Neural progenitor cell (in vitro differentiated cells): ENCODE measurements at regions not wholly inside any gene's neighbourhood (a gene's known extent, or its start where the extent isn't known, plus 50 kb on each side); places are given as distances from the start of the nearest gene placed in this dataset.

Source experiments
- DNase-seq: peaks from one replicate; pipeline ENCODE4 v3.0.0-alpha.2; 2016; ENCODE audit warnings: low spot score
- H2AFZ ChIP-seq: fragments of 200-600 bp; sonication (generic); replicated peaks from 2 replicates; pipeline ENCODE4 v1.6.1; 2016; ENCODE audit warnings: antibody characterized with exemption
- H3F3A ChIP-seq: fragments of 200-600 bp; sonication (generic); 2 replicates; pipeline ENCODE4 v1.6.1; 2016; ENCODE audit warnings: antibody characterized with exemption, low read depth
- H3K27ac ChIP-seq: fragments of 200-600 bp; sonication (generic); 2 replicates; pipeline ENCODE4 v1.5.1; 2016; ENCODE audit warnings: mild to moderate bottlenecking
- H3K27me3 ChIP-seq: fragments of 200-600 bp; sonication (generic); 2 replicates; pipeline ENCODE4 v1.6.1; 2016; ENCODE audit warnings: mild to moderate bottlenecking, moderate library complexity
- H3K36me3 ChIP-seq: fragments of 200-600 bp; sonication (generic); 2 replicates; pipeline ENCODE4 v1.5.1; 2016
- H3K4me1 ChIP-seq: fragments of 200-600 bp; sonication (generic); 2 replicates; pipeline ENCODE4 v1.6.1; 2016; ENCODE audit warnings: mixed run types
- H3K4me2 ChIP-seq: fragments of 200-600 bp; sonication (generic); 2 replicates; pipeline ENCODE4 v1.6.1; 2016
- H3K4me3 ChIP-seq: fragments of 200-600 bp; sonication (generic); 2 replicates; pipeline ENCODE4 v1.5.1; 2016
- H3K79me2 ChIP-seq: fragments of 200-600 bp; sonication (generic); 2 replicates; pipeline ENCODE4 v1.6.1; 2016; ENCODE audit warnings: low read depth
- H3K9ac ChIP-seq: fragments of 200-600 bp; sonication (generic); 2 replicates; pipeline ENCODE4 v1.6.1; 2016
- H3K9me3 ChIP-seq: fragments of 200-600 bp; sonication (generic); 2 replicates; pipeline ENCODE4 v1.5.1; 2016; ENCODE audit warnings: low read depth
- H4K20me1 ChIP-seq: fragments of 200-600 bp; sonication (generic); 2 replicates; pipeline ENCODE4 v1.6.1; 2016; ENCODE audit warnings: low read depth
- H3K27ac Mint-ChIP-seq: 3 replicates; pipeline ENCODE4 v1.8.0; 2021; ENCODE audit warnings: mixed read lengths
- H3K27me3 Mint-ChIP-seq: 2 replicates; pipeline ENCODE4 v1.8.0; 2022; ENCODE audit warnings: low read depth, mild to moderate bottlenecking, inconsistent platforms, moderate library complexity, mixed read lengths; ENCODE audit not compliant: insufficient read depth
- H3K36me3 Mint-ChIP-seq: 3 replicates; pipeline ENCODE4 v1.8.0; 2021; ENCODE audit warnings: mixed read lengths
- H3K4me1 Mint-ChIP-seq: 3 replicates; pipeline ENCODE4 v1.8.0; 2021; ENCODE audit warnings: mixed read lengths
- H3K4me3 Mint-ChIP-seq: 3 replicates; pipeline ENCODE4 v1.8.0; 2021; ENCODE audit warnings: mild to moderate bottlenecking, moderate library complexity, mixed read lengths
- H3K9me3 Mint-ChIP-seq: 3 replicates; pipeline ENCODE4 v1.8.0; 2020; ENCODE audit warnings: mixed read lengths
- EZH2 ChIP-seq: fragments of 200-600 bp; sonication (generic); IDR thresholded peaks from 2 replicates; pipeline ENCODE4 v1.6.1; 2017; ENCODE audit warnings: antibody characterized with exemption, mild to moderate bottlenecking, moderate library complexity
- EZH2phosphoT487 ChIP-seq: fragments of 200-600 bp; sonication (generic); IDR thresholded peaks from 2 replicates; pipeline ENCODE4 v1.6.1; 2017; ENCODE audit warnings: antibody characterized with exemption
- TF ChIP-seq, protein P1 (sequence below): fragments of 200-600 bp; sonication (generic); IDR thresholded peaks from 2 replicates; pipeline ENCODE4 v1.5.1; 2017; ENCODE audit warnings: antibody characterized with exemption, mild to moderate bottlenecking

DNA sequence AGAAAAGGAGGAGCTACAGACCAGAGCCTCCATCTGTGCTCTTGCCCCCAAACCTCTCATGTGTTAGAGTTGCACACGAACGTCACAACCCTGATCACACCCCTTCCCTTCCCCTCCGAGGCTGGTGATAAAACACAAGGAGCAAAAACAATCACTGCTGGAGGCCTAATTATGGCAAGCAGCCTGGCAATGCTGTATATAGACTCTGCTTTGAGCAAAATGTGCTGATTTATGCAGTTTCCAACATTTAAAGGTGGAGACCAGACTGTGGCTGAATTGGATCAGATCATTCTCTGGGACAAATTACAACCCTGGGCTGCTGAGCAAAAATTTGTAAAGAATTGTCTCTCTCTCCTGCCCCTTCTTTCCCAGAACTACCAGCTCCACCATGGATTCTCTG, 64.6 kb upstream of the SRSF6 start:
- H3F3A ChIP-seq: no peaks in the 10 kb centered on the region
- no peak overlapping the region for H3K27ac Mint-ChIP-seq
- H3K4me1 Mint-ChIP-seq: no peaks in the 10 kb centered on the region
- DNase-seq: no peak
- H3K9me3 Mint-ChIP-seq: no peaks in the 10 kb centered on the region
- no peak overlapping the region for H3K27ac ChIP-seq
- no peak for TF ChIP-seq EZH2phosphoT487
- TF ChIP-seq EZH2: no peak
- TF ChIP-seq, protein P1, sequence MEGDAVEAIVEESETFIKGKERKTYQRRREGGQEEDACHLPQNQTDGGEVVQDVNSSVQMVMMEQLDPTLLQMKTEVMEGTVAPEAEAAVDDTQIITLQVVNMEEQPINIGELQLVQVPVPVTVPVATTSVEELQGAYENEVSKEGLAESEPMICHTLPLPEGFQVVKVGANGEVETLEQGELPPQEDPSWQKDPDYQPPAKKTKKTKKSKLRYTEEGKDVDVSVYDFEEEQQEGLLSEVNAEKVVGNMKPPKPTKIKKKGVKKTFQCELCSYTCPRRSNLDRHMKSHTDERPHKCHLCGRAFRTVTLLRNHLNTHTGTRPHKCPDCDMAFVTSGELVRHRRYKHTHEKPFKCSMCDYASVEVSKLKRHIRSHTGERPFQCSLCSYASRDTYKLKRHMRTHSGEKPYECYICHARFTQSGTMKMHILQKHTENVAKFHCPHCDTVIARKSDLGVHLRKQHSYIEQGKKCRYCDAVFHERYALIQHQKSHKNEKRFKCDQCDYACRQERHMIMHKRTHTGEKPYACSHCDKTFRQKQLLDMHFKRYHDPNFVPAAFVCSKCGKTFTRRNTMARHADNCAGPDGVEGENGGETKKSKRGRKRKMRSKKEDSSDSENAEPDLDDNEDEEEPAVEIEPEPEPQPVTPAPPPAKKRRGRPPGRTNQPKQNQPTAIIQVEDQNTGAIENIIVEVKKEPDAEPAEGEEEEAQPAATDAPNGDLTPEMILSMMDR: no peak
- no peaks in the 10 kb centered on the region for H4K20me1 ChIP-seq
- peaks cover 3% of the 10 kb centered on the region for H3K27me3 Mint-ChIP-seq
- H2AFZ ChIP-seq: no peak overlapping the region
- H3K9ac ChIP-seq: no peak overlapping the region
- H3K4me2 ChIP-seq: no peak overlapping the region
- H3K36me3 Mint-ChIP-seq: no peaks in the 10 kb centered on the region
- no peak overlapping the region for H3K4me3 ChIP-seq
- no peaks in the 10 kb centered on the region for H3K79me2 ChIP-seq
- no peaks in the 10 kb centered on the region for H3K4me1 ChIP-seq
- H3K27me3 ChIP-seq: no peaks in the 10 kb centered on the region
- no peaks in the 10 kb centered on the region for H3K36me3 ChIP-seq
- no peak overlapping the region for H3K4me3 Mint-ChIP-seq
- no peaks in the 10 kb centered on the region for H3K9me3 ChIP-seq

DNA sequence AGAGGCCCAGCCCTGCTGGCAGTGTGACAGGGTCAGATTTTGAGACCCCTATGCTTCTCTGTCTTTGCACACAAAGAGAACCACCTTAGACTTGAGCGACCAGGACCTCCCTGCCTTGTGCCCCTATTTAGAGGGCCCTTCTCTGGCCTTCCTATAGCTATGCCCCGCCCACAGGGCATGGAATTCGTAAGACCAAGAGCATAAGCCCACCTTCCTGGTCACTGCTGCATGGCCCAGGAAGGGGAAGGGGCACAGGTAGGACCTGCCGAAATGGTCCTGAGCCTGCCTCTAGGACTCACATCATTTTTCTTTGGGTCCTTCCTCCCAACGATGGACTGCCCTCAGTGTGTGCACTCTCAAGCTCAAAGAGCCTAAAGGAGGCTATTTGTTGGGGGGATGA, 65.1 kb upstream of the SRSF6 start:
- no peaks in the 10 kb centered on the region for H3K36me3 ChIP-seq
- TF ChIP-seq, protein P1: no peak
- TF ChIP-seq EZH2 (no peak), EZH2phosphoT487 (no peak)
- H3K4me1 ChIP-seq: no peaks in the 10 kb centered on the region
- H3K9me3 Mint-ChIP-seq: no peaks in the 10 kb centered on the region
- no peaks in the 10 kb centered on the region for H3K36me3 Mint-ChIP-seq
- H3K9ac ChIP-seq: no peak overlapping the region
- no peaks in the 10 kb centered on the region for H3K9me3 ChIP-seq
- DNase-seq: no peak
- no peaks in the 10 kb centered on the region for H4K20me1 ChIP-seq
- peaks cover 3% of the 10 kb centered on the region for H3K27me3 Mint-ChIP-seq
- H3K4me3 Mint-ChIP-seq: no peak overlapping the region
- H3K4me3 ChIP-seq: no peak overlapping the region
- no peaks in the 10 kb centered on the region for H3K79me2 ChIP-seq
- H3K27ac Mint-ChIP-seq: no peak overlapping the region
- H3K27me3 ChIP-seq: no peaks in the 10 kb centered on the region
- no peaks in the 10 kb centered on the region for H3K4me1 Mint-ChIP-seq
- H3K27ac ChIP-seq: no peak overlapping the region
- no peaks in the 10 kb centered on the region for H3F3A ChIP-seq
- H3K4me2 ChIP-seq: no peak overlapping the region
- H2AFZ ChIP-seq: no peak overlapping the region

DNA sequence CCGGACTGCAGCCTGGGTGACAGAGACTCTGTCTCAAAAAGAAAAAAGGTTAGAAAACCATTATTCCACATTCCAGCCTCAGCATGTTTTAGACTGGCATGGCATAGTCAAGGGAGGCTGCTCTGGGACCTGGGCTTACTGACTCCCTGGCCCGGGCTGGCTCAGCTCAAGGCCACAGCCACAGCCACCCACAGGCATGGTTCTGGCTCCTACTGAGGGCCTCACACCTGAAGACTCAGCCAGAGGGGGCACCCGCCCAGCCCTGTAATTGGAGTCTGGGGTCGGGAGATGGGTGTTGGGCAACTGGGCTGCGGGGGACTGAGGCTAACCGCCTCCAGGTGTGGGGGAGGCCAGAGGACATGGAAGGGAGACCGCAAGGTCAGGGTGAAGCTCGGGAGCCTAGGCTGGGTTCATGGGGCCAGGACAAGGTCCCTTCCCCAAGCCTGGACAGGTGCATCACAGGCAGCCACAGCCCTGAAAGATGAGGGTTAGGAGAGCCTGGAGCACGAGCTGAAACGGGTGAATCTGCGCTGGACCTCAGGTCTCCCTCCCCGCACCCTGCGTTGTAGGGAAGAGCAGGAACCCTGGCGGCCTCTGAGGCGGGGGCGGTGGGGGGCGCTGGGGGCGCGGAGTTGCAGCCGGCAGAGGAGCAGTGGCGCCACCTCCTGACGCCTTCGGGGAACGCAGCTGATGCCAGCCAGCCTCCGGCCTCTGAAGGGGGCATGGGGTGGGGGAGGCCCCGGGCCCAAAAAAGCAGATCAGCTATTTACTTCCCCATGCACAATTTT, 67.7 kb upstream of the SRSF6 start:
- no peak overlapping the region for H3K27ac Mint-ChIP-seq

More for the DNA sequence above, 67.7 kb upstream of the SRSF6 start:
- Histone ChIP-seq H3K4me3 (no peak overlapping the region), H3K27me3 (no peaks in the 10 kb centered on the region), H3K27ac (no peak overlapping the region), H3K4me2 (no peak overlapping the region), H3K9me3 (no peaks in the 10 kb centered on the region), H3K79me2 (no peaks in the 10 kb centered on the region), H4K20me1 (no peaks in the 10 kb centered on the region), H3K9ac (no peak overlapping the region), H3K4me1 (no peaks in the 10 kb centered on the region), H3K36me3 (no peaks in the 10 kb centered on the region), H2AFZ (no peak overlapping the region), H3F3A (no peaks in the 10 kb centered on the region)
- Mint-ChIP-seq H3K4me3 (no peak overlapping the region), H3K9me3 (no peaks in the 10 kb centered on the region), H3K27me3 (peaks cover 3% of the 10 kb centered on the region), H3K4me1 (no peaks in the 10 kb centered on the region), H3K36me3 (no peaks in the 10 kb centered on the region)
- TF ChIP-seq, protein P1: peak; percentile 82
- TF ChIP-seq EZH2phosphoT487: no peak
- no peak for TF ChIP-seq EZH2
- peak; percentile 49 for DNase-seq
